ENCODE measurements at regions not wholly inside any gene's neighbourhood (a gene's known extent, or its start where the extent isn't known, plus 50 kb on each side); places are given as distances from the start of the nearest gene placed in this dataset.

GRCh38 chr3:110971010-110971601 is 100.5 kb upstream of the NECTIN3 start:
- no peak for TF ChIP-seq CTCF (IDR thresholded peaks at IDR 0.05; ENCODE audit: insufficient read depth, low read length)
- no peak for TF ChIP-seq POLR2AphosphoS5 (IDR thresholded peaks at IDR 0.05; ENCODE audit: low read depth)
- TF ChIP-seq, protein P1, sequence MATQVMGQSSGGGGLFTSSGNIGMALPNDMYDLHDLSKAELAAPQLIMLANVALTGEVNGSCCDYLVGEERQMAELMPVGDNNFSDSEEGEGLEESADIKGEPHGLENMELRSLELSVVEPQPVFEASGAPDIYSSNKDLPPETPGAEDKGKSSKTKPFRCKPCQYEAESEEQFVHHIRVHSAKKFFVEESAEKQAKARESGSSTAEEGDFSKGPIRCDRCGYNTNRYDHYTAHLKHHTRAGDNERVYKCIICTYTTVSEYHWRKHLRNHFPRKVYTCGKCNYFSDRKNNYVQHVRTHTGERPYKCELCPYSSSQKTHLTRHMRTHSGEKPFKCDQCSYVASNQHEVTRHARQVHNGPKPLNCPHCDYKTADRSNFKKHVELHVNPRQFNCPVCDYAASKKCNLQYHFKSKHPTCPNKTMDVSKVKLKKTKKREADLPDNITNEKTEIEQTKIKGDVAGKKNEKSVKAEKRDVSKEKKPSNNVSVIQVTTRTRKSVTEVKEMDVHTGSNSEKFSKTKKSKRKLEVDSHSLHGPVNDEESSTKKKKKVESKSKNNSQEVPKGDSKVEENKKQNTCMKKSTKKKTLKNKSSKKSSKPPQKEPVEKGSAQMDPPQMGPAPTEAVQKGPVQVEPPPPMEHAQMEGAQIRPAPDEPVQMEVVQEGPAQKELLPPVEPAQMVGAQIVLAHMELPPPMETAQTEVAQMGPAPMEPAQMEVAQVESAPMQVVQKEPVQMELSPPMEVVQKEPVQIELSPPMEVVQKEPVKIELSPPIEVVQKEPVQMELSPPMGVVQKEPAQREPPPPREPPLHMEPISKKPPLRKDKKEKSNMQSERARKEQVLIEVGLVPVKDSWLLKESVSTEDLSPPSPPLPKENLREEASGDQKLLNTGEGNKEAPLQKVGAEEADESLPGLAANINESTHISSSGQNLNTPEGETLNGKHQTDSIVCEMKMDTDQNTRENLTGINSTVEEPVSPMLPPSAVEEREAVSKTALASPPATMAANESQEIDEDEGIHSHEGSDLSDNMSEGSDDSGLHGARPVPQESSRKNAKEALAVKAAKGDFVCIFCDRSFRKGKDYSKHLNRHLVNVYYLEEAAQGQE (IDR thresholded peaks at IDR 0.05; ENCODE audit: insufficient replicate concordance, low read depth), result no peak
